ENCODE measurements at regions not wholly inside any gene's neighbourhood (a gene's known extent, or its start where the extent isn't known, plus 50 kb on each side); places are given as distances from the start of the nearest gene placed in this dataset.

DNA sequence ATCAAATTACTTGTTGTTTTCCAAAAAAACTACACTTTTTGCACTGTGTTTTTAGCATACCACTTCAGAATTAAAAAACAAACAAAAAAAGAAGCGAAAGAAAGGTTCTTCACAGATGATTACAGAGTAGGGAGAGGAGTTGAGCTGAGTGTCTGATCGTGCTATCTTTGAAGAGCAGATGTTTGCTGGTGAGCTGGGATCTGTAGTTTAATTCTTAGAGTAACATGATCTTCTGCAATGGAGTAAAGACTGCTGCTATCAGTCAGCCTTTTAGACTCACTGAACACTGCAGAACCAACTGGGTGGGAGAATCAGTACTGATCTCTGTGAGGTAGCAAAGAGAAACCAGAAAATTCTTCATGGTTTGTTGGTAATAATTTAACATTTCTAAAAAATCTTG lies 1197.8 kb upstream of the SORCS1 start:
- ATAC-seq (no peak), DNase-seq (ENCODE audit: low read depth, low spot score) (no peak)
- Histone ChIP-seq H3K36me3 (ENCODE audit: control insufficient read depth, insufficient read depth, low read length) (no peaks in the 10 kb centered on the region), H3K27ac (ENCODE audit: low read length) (no peak overlapping the region), H3K9me3 (ENCODE audit: control insufficient read depth, insufficient read depth, low read depth, low read length) (no peaks in the 10 kb centered on the region), H3K4me1 (ENCODE audit: control insufficient read depth, insufficient read depth, low read length) (no peaks in the 10 kb centered on the region), H3K4me3 (ENCODE audit: low read depth in 2 of 2, low read length in 2 of 2) (no peak overlapping the region), H3K27me3 (ENCODE audit: control insufficient read depth, insufficient read depth, low read length) (no peaks in the 10 kb centered on the region)
- TF ChIP-seq TCF7L2 (IDR thresholded peaks at IDR 0.05; ENCODE audit: low read depth, low read length) (no peak), SIN3A (IDR thresholded peaks at IDR 0.05; ENCODE audit: borderline replicate concordance, insufficient read depth, low read depth, low read length) (no peak), POLR2AphosphoS5 (IDR thresholded peaks at IDR 0.05; ENCODE audit: low read depth, low read length) (no peak)
- TF ChIP-seq, protein P1, sequence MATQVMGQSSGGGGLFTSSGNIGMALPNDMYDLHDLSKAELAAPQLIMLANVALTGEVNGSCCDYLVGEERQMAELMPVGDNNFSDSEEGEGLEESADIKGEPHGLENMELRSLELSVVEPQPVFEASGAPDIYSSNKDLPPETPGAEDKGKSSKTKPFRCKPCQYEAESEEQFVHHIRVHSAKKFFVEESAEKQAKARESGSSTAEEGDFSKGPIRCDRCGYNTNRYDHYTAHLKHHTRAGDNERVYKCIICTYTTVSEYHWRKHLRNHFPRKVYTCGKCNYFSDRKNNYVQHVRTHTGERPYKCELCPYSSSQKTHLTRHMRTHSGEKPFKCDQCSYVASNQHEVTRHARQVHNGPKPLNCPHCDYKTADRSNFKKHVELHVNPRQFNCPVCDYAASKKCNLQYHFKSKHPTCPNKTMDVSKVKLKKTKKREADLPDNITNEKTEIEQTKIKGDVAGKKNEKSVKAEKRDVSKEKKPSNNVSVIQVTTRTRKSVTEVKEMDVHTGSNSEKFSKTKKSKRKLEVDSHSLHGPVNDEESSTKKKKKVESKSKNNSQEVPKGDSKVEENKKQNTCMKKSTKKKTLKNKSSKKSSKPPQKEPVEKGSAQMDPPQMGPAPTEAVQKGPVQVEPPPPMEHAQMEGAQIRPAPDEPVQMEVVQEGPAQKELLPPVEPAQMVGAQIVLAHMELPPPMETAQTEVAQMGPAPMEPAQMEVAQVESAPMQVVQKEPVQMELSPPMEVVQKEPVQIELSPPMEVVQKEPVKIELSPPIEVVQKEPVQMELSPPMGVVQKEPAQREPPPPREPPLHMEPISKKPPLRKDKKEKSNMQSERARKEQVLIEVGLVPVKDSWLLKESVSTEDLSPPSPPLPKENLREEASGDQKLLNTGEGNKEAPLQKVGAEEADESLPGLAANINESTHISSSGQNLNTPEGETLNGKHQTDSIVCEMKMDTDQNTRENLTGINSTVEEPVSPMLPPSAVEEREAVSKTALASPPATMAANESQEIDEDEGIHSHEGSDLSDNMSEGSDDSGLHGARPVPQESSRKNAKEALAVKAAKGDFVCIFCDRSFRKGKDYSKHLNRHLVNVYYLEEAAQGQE (IDR thresholded peaks at IDR 0.05; ENCODE audit: insufficient read depth in 1 of 2, low read depth in 2 of 2, low read length in 1 of 2): no peak
- TF ChIP-seq, protein P2, sequence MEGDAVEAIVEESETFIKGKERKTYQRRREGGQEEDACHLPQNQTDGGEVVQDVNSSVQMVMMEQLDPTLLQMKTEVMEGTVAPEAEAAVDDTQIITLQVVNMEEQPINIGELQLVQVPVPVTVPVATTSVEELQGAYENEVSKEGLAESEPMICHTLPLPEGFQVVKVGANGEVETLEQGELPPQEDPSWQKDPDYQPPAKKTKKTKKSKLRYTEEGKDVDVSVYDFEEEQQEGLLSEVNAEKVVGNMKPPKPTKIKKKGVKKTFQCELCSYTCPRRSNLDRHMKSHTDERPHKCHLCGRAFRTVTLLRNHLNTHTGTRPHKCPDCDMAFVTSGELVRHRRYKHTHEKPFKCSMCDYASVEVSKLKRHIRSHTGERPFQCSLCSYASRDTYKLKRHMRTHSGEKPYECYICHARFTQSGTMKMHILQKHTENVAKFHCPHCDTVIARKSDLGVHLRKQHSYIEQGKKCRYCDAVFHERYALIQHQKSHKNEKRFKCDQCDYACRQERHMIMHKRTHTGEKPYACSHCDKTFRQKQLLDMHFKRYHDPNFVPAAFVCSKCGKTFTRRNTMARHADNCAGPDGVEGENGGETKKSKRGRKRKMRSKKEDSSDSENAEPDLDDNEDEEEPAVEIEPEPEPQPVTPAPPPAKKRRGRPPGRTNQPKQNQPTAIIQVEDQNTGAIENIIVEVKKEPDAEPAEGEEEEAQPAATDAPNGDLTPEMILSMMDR (IDR thresholded peaks at IDR 0.05): no peak
- no TSS peak for BruUV-seq (replicated peaks)
- in situ Hi-C loops (cut with HindIII; ENCODE audit: low pct_unique_long_range_greater_than_20kb, low sequenced_read_pairs): no loop called here
- intact Hi-C loops (cut with micrococcal nuclease; ENCODE audit: unreplicated experiment): no loop called here
- ChIA-PET CTCF (no interaction called here), POLR2A (no interaction called here)

DNA sequence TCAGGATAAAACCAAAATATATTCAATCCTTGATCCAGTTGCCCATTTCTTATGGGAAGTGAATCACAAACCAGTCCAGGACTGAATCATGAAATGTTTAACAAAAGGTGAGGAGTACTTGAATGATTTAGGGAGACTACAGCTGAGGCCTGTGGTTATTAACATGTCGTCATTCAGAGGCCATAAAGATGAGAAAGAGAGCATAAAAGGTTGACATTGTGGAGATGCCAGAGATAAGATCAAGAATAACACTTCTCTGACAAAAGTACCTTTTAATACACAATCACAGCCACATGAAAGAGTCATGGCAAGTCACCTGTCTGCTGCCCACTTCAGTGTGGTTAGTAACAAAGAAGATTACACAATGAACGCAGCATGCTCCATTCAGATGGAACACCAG lies 1195.7 kb upstream of the SORCS1 start:
- in situ Hi-C loops (cut with HindIII; ENCODE audit: low pct_unique_long_range_greater_than_20kb, low sequenced_read_pairs): no loop called here
- DNase-seq (ENCODE audit: low read depth, low spot score) (no peak), ATAC-seq (no peak)
- intact Hi-C loops (cut with micrococcal nuclease; ENCODE audit: unreplicated experiment): no loop called here
- Histone ChIP-seq H3K27me3 (ENCODE audit: control insufficient read depth, insufficient read depth, low read length) (no peaks in the 10 kb centered on the region), H3K9me3 (ENCODE audit: control insufficient read depth, insufficient read depth, low read depth, low read length) (no peaks in the 10 kb centered on the region), H3K4me3 (ENCODE audit: low read depth in 2 of 2, low read length in 2 of 2) (no peak overlapping the region), H3K27ac (ENCODE audit: low read length) (no peak overlapping the region), H3K4me1 (ENCODE audit: control insufficient read depth, insufficient read depth, low read length) (no peaks in the 10 kb centered on the region), H3K36me3 (ENCODE audit: control insufficient read depth, insufficient read depth, low read length) (no peaks in the 10 kb centered on the region)
- no peak for TF ChIP-seq POLR2AphosphoS5 (IDR thresholded peaks at IDR 0.05; ENCODE audit: low read depth, low read length)
- TF ChIP-seq, protein P2 (IDR thresholded peaks at IDR 0.05): no peak
- TF ChIP-seq, protein P1 (IDR thresholded peaks at IDR 0.05; ENCODE audit: insufficient read depth in 1 of 2, low read depth in 2 of 2, low read length in 1 of 2): no peak
- no peak for TF ChIP-seq SIN3A (IDR thresholded peaks at IDR 0.05; ENCODE audit: borderline replicate concordance, insufficient read depth, low read depth, low read length)
- no peak for TF ChIP-seq TCF7L2 (IDR thresholded peaks at IDR 0.05; ENCODE audit: low read depth, low read length)
- ChIA-PET POLR2A (no interaction called here), CTCF (no interaction called here)
- no TSS peak for BruUV-seq (replicated peaks)

Measured in Panc1 (cell line).